Fibroblast of pulmonary artery (primary cell): ENCODE measurements at regions not wholly inside any gene's neighbourhood (a gene's known extent, or its start where the extent isn't known, plus 50 kb on each side); places are given as distances from the start of the nearest gene placed in this dataset.

Experiments
- DNase-seq: peaks from one replicate; pipeline ENCODE4 v3.0.0-alpha.2; 2010; ENCODE audit warnings: low read depth
- H3K4me3 ChIP-seq: replicated peaks from 2 replicates; pipeline ENCODE4 v1.5.1; 2011; ENCODE audit warnings: low read depth, mild to moderate bottlenecking, control low read depth, low read length, moderate library complexity
- TF ChIP-seq, protein P1 (sequence below): IDR thresholded peaks from 2 replicates; pipeline ENCODE4 v1.5.1; 2011; ENCODE audit warnings: mild to moderate bottlenecking, control low read depth, low read length, inconsistent platforms; ENCODE audit errors: missing control alignments

DNA sequence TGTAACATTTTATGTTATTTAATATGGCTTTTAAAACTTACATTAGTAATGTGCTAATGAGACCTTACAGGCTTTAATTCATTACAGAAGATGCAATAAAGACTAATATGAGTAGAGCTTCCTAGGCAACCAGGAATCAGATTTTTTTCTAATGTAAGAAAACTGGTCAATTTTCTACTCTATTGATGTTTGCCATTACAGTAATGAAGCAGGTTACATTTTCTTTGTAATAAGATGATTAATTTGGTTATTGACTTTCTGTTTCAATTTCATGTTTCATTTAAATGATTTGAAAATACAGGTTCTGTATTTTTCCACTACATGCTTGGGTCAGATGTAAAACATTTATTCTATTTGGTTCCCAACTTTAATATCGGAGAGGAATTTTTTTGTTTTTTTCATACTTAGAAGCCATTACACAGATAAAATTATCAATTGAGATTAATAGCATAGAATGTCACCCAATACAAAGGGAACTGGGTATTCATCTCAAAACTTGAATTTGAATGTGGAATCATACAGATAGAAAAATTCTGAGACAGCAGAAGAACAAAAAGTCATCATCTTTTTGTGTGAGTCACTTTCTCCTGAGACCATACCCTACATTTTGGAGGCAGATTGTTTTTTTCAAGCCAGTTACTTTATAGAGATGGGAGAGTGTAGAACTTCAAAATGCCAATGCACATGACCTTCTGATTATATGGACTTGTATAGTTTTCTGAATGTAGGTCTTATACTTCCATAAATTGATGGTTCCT, 133.6 kb upstream of the HMHB1 start:
- no peak for DNase-seq
- TF ChIP-seq, protein P1, sequence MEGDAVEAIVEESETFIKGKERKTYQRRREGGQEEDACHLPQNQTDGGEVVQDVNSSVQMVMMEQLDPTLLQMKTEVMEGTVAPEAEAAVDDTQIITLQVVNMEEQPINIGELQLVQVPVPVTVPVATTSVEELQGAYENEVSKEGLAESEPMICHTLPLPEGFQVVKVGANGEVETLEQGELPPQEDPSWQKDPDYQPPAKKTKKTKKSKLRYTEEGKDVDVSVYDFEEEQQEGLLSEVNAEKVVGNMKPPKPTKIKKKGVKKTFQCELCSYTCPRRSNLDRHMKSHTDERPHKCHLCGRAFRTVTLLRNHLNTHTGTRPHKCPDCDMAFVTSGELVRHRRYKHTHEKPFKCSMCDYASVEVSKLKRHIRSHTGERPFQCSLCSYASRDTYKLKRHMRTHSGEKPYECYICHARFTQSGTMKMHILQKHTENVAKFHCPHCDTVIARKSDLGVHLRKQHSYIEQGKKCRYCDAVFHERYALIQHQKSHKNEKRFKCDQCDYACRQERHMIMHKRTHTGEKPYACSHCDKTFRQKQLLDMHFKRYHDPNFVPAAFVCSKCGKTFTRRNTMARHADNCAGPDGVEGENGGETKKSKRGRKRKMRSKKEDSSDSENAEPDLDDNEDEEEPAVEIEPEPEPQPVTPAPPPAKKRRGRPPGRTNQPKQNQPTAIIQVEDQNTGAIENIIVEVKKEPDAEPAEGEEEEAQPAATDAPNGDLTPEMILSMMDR, result no peak
- H3K4me3 ChIP-seq, result no peak overlapping the region

DNA sequence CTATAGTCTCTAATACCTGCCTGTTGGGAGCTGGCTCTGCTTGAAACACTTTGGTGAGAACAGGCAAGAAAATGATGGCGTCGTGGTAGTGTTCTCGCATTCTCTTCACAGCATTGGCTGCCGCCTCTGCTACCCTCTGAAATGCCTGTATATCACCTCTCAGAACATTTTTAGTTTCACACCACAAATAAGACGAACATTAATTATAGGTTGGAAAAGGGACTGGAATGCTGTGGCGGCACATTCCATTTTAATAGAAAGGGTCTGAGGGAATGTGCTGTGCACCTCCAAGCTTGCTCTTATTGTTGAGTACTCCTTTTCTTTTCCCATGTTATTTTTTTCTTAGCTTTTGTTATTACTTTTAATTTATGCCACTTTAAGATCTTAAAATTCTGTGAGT, 134.6 kb upstream of the HMHB1 start:
- no peak for DNase-seq
- no peak overlapping the region for H3K4me3 ChIP-seq

DNA sequence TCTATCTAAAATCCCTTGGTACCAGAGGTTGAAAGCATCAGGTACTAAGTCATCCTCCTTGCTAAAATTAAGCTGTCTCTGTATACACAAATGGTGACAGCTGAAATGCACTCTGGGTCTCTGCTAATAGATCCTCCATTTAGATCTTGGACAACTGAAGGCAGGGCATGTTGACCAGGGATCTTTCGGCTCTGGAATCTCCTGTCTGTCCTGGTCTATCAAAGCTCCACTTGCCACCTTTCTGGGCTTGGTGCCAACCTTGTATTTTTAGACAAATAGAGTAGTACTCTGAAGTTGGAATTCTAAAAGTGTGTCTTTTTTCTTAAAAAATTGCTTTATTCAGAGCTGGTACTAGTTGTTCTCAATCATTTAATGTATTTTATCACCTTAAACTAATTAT, 135.2 kb upstream of the HMHB1 start:
- no peak for DNase-seq
- TF ChIP-seq, protein P1, result no peak
- H3K4me3 ChIP-seq, result no peak overlapping the region

More for the DNA sequence above, 134.6 kb upstream of the HMHB1 start:
- TF ChIP-seq, protein P1, result no peak

DNA sequence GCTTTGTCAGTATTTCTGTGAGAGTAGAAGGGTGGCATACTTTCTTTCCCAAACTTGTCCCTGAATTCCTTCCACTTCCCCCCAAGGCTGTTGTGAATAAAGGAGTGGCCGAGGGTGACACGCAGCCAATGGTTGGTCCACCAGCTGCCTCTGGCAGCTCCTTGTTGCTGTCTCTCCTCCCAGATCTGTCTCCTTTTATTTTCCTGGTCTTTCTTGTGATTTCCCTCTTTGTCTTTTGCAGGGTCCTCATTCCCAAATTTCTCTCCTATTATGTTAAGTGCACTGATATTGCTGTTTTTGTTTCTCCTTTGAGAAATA, 137.5 kb upstream of the HMHB1 start:
- TF ChIP-seq, protein P1, result no peak
- H3K4me3 ChIP-seq, result no peak overlapping the region
- no peak for DNase-seq

DNA sequence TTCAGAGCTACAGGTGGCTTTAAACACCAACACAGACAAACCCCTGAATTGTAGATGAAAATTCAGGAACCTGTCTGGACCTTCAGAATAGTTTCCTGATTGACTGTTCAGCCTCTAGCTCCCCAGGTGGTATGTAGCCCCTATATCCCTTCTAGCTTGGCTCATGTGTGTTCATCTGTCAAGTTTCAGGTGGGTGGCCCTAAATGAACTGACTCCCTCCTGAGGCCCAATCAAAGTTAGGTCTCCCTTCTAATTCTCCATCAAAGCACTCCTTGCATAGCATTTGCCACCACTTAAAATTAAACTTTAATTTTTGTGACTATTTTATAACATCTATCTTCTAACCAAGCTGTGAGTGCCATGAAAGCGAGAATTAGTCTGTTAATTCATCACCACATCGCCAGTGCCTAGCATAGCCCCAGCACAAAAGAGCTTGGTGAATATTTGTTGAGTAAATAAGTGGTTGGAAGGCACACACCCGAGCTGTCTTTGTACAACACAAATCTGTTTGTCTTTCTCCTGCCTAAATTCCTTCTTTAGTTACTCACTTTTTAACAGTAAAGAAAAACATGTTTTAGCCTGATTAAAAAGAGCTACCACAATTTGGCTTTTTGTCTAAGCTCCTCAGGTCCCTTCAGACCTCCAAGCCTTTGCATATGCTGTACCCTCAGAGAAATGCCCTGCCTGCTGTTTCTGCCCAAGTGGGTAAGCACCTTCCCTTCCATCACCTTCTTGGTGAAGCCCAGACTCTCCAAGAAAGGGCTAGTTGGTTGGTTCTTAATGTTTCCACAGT, 138.1 kb upstream of the HMHB1 start:
- no peak for DNase-seq
- TF ChIP-seq, protein P1, result no peak
- no peak overlapping the region for H3K4me3 ChIP-seq

DNA sequence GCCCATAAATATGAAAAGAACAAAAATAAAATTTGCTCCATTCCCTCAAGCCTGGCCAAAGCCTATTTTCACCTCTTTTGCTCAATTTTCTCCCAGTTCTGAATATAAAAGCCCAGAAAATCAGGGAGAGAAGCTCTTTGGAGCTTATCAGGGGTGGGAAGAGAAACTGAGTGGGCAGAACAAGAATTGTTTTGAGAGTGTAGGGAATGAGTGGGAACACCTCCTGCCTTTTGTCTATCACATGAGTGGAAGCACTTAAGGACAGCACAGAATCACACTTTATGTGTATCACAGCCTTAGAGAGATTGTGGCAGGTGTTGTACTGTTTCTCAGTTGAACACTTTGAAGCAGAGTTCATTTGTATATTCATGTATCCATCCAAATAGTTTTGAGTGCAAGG, 139.2 kb upstream of the HMHB1 start:
- no peak for DNase-seq
- H3K4me3 ChIP-seq, result no peak overlapping the region
- TF ChIP-seq, protein P1, result no peak
